ENCODE measurements at regions not wholly inside any gene's neighbourhood (a gene's known extent, or its start where the extent isn't known, plus 50 kb on each side); places are given as distances from the start of the nearest gene placed in this dataset.

- no peak for DNase-seq (ENCODE audit: low spot score)
- TF ChIP-seq CTCF (IDR thresholded peaks at IDR 0.05; ENCODE audit: extremely low read depth, missing control alignments) = no peak
These were observed 177.2 kb downstream of the TXNL1 start for GRCh38 chr18:56461151-56461550.

GRCh38 chr18:56460581-56460980 lies 177.8 kb downstream of the TXNL1 start:
- TF ChIP-seq CTCF (IDR thresholded peaks at IDR 0.05; ENCODE audit: extremely low read depth, missing control alignments) = no peak
- DNase-seq (ENCODE audit: low spot score) = no peak

GRCh38 chr18:56458770-56459712 lies 179.4 kb downstream of the TXNL1 start:
- TF ChIP-seq CTCF (IDR thresholded peaks at IDR 0.05; ENCODE audit: extremely low read depth, missing control alignments) = no peak
- no peak for DNase-seq (ENCODE audit: low spot score)

- TF ChIP-seq CTCF (IDR thresholded peaks at IDR 0.05; ENCODE audit: extremely low read depth, missing control alignments) = no peak
- DNase-seq (ENCODE audit: low spot score) = no peak
These were observed 182.5 kb downstream of the TXNL1 start for GRCh38 chr18:56455874-56456273.

- no peak for TF ChIP-seq CTCF (IDR thresholded peaks at IDR 0.05; ENCODE audit: extremely low read depth, missing control alignments)
These were observed 183.3 kb downstream of the TXNL1 start for GRCh38 chr18:56455141-56455540.

GRCh38 chr18:56453631-56454030 lies 184.8 kb downstream of the TXNL1 start:
- TF ChIP-seq CTCF (IDR thresholded peaks at IDR 0.05; ENCODE audit: extremely low read depth, missing control alignments) = no peak
- no peak for DNase-seq (ENCODE audit: low spot score)

More at GRCh38 chr18:56455141-56455540, 183.3 kb downstream of the TXNL1 start:
- no peak for DNase-seq (ENCODE audit: low spot score)

- no peak for DNase-seq (ENCODE audit: low spot score)
- no peak for TF ChIP-seq CTCF (IDR thresholded peaks at IDR 0.05; ENCODE audit: extremely low read depth, missing control alignments)
These were observed 187.2 kb downstream of the TXNL1 start for GRCh38 chr18:56451188-56451587.
